ENCODE measurements at regions not wholly inside any gene's neighbourhood (a gene's known extent, or its start where the extent isn't known, plus 50 kb on each side); places are given as distances from the start of the nearest gene placed in this dataset.

DNA sequence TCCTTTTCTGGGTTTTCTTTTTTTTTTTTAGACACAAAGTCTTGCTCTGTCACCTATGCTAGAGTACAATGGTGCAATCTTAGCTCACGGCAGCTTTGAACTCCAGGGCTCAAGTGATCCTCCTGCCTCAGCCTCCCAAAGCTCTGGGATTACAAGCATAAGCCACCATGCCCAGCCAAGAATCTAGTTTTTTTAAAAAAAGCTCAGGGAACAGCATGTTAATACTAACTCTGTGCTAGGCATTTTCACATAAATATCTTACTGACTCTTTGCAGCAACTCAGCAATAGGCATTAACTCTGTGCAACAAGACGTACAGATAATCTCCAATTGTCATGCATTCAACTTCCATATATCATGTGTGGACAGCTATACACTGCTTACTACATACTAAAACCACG, 97.4 kb downstream of the LLPH start:
- peaks cover 0 to 8% (median 0%) of the 10 kb centered on the region in 4 donors for H3K27me3 ChIP-seq
- TF ChIP-seq POLR2A (IDR thresholded peaks at IDR 0.05) = no peak
- peaks cover 0 to 6% (median 4%) of the 10 kb centered on the region in 3 donors for H3K4me1 ChIP-seq
- H3K4me3 ChIP-seq = no peak overlapping the region
- intact Hi-C loops (cut with DNase I) = no loop called here
- H3K27ac ChIP-seq = no peak overlapping the region
- no peaks in the 10 kb centered on the region for H3K36me3 ChIP-seq
- H3K9me3 ChIP-seq = no peaks in the 10 kb centered on the region
- no peak for DNase-seq
- 83% methylated on average over 3 of the region's 3 CpGs for WGBS, 2 donors

DNA sequence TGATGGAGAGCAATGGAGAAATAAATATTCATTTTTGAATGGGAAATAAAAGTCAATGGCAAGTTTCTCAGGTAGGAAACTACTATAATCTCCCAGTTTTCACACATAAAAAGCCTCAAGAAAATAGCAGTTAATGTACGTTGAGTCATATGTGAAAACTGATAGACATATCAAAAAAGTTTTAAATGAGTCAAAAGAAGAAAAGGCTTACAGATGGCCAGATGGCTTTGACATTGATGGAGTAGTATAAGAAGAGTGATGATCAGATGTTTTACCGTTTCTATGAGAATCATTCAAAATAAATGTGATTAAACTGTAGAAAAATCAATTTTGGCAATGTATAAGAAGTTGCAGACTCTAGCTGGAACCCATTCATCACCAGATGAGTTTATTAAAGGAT, 97.8 kb downstream of the LLPH start:
- TF ChIP-seq CTCF (IDR thresholded peaks at IDR 0.05) (no peak), POLR2A (IDR thresholded peaks at IDR 0.05) (no peak)
- Histone ChIP-seq H3K27ac (no peak overlapping the region), H3K4me1 (peaks cover 0 to 6% (median 4%) of the 10 kb centered on the region in 3 donors), H3K9me3 (no peaks in the 10 kb centered on the region), H3K4me3 (no peak overlapping the region), H3K36me3 (no peaks in the 10 kb centered on the region), H3K27me3 (peaks cover 0 to 8% (median 0%) of the 10 kb centered on the region in 4 donors)
- no peak for DNase-seq
- 55 to 61% methylated on average over 2 of the region's 2 CpGs for WGBS, 2 donors
- intact Hi-C loops (cut with DNase I) = no loop called here

DNA sequence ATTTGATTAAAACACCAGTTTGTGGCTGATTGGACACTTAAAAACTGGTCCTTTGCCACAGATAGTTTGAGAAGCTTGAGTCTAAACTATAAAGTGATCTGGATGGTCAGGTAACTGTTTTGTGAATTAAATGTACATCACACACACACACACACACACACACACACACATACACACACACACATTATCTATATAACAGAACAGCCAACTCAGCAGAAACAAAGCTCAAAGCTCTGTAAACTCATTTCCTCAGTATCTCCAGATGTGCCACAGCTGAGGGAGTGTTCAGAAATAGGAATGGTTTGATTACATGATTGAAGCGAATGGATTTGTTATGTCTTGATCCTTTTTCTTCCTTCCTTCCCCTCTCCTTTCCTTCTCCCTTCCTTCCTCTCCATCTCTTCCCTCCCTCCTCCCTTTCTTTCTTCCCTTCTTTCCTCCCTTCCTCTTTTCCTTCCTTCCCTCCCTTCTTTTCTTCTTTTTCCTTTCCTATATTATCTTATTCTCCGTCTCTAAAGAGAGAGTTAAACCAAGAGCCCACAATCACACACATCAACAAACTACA, 100.3 kb downstream of the LLPH start:
- DNase-seq = no peak
- Histone ChIP-seq H3K27ac (no peak overlapping the region), H3K4me1 (no peaks in the 10 kb centered on the region), H3K4me3 (no peak overlapping the region), H3K9me3 (no peaks in the 10 kb centered on the region), H3K36me3 (no peaks in the 10 kb centered on the region), H3K27me3 (peaks cover 0 to 8% (median 0%) of the 10 kb centered on the region in 4 donors)
- WGBS, 2 donors = 46 to 64% methylated on average over 2 of the region's 2 CpGs
- intact Hi-C loops (cut with DNase I) = no loop called here
- no peak for TF ChIP-seq POLR2A (IDR thresholded peaks at IDR 0.05)
- no peak for TF ChIP-seq CTCF (IDR thresholded peaks at IDR 0.05)

- 79 to 83% methylated on average over 2 of the region's 2 CpGs for WGBS, 2 donors
- intact Hi-C loops (cut with DNase I) = no loop called here
- DNase-seq = no peak
- Histone ChIP-seq H3K4me1 (no peaks in the 10 kb centered on the region), H3K27ac (no peak overlapping the region), H3K27me3 (peaks cover 0 to 4% (median 0%) of the 10 kb centered on the region in 4 donors), H3K9me3 (no peaks in the 10 kb centered on the region), H3K4me3 (no peak overlapping the region), H3K36me3 (no peaks in the 10 kb centered on the region)
- no peak for TF ChIP-seq POLR2A (IDR thresholded peaks at IDR 0.05)
- no peak for TF ChIP-seq CTCF (IDR thresholded peaks at IDR 0.05)
Measured at GRCh38 chr12:66028390-66028789, 102.2 kb downstream of the LLPH start.

- Histone ChIP-seq H3K36me3 (no peaks in the 10 kb centered on the region), H3K9me3 (no peaks in the 10 kb centered on the region), H3K4me1 (no peaks in the 10 kb centered on the region), H3K27ac (no peak overlapping the region), H3K4me3 (no peak overlapping the region), H3K27me3 (no peaks in the 10 kb centered on the region)
- 60 to 71% methylated on average over 2 of the region's 2 CpGs for WGBS, 2 donors
- intact Hi-C loops (cut with DNase I) = no loop called here
- no peak for TF ChIP-seq POLR2A (IDR thresholded peaks at IDR 0.05)
- DNase-seq = no peak
Measured at GRCh38 chr12:66025477-66025876, 105.1 kb downstream of the LLPH start.

DNA sequence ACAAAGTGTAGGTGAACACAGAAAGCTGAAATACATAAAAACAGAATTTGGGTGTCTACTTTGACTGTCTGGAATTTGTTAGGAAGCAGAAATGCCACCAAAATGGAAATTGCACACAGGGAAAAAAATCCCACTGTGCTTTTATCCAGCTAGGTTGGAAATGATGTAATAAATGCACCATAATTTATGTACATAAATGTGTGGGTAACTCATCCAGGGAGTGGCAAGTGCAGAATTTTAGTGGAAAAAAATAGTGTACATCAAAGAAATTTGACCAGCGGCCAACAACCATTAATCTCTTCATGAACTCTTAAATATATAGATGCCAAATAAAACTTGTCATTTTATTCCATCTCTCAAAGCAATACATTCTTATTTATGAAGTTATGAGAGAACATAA, 105.6 kb downstream of the LLPH start:
- intact Hi-C loops (cut with DNase I) = no loop called here
- Histone ChIP-seq H3K27ac (no peak overlapping the region), H3K4me3 (no peak overlapping the region), H3K9me3 (no peaks in the 10 kb centered on the region), H3K27me3 (no peaks in the 10 kb centered on the region), H3K4me1 (no peaks in the 10 kb centered on the region), H3K36me3 (no peaks in the 10 kb centered on the region)
- TF ChIP-seq POLR2A (IDR thresholded peaks at IDR 0.05) (no peak), CTCF (IDR thresholded peaks at IDR 0.05) (no peak)
- 59 to 70% methylated on average over 1 of the region's 1 CpG for whole genome bisulfite sequencing, 2 donors
- no peak for DNase-seq
